Stimulated activated naive CD8-positive, alpha-beta T cell treated with anti-CD3 and anti-CD28 coated beads, Interleukin-15, Interleukin-2, amounts not matched to agents 100 ng/mL and 50 ng/mL, for 24 hours (primary cell): ENCODE measurements at regions not wholly inside any gene's neighbourhood (a gene's known extent, or its start where the extent isn't known, plus 50 kb on each side); places are given as distances from the start of the nearest gene placed in this dataset.

Experiments used
- H3K27ac Mint-ChIP-seq: one replicate; pipeline ENCODE4 v1.8.0; 2021; ENCODE audit warnings: mild to moderate bottlenecking, mixed read lengths
- H3K27me3 Mint-ChIP-seq: one replicate; pipeline ENCODE4 v1.8.0; 2021; ENCODE audit warnings: mixed read lengths
- H3K36me3 Mint-ChIP-seq: one replicate; pipeline ENCODE4 v1.8.0; 2021; ENCODE audit warnings: low read depth, mixed read lengths
- H3K4me1 Mint-ChIP-seq: one replicate; pipeline ENCODE4 v1.8.0; 2021; ENCODE audit warnings: low read depth, mixed read lengths
- H3K4me3 Mint-ChIP-seq: one replicate; pipeline ENCODE4 v1.8.0; 2021; ENCODE audit warnings: mild to moderate bottlenecking, mixed read lengths
- H3K9me3 Mint-ChIP-seq: one replicate; pipeline ENCODE4 v1.8.0; 2021; ENCODE audit warnings: mixed read lengths

GRCh38 chr16:54652201-54652770 lies 278.4 kb upstream of the IRX5 start:
- Mint-ChIP-seq H3K27ac (no peak overlapping the region), H3K9me3 (peaks cover 4% of the 10 kb centered on the region), H3K27me3 (peaks cover 48% of the 10 kb centered on the region), H3K4me1 (no peaks in the 10 kb centered on the region), H3K4me3 (no peak overlapping the region), H3K36me3 (no peaks in the 10 kb centered on the region)

GRCh38 chr16:54651440-54652195 lies 279.0 kb upstream of the IRX5 start:
- H3K4me1 Mint-ChIP-seq = no peaks in the 10 kb centered on the region
- H3K9me3 Mint-ChIP-seq = peaks cover 4% of the 10 kb centered on the region
- H3K27me3 Mint-ChIP-seq = peaks cover 43% of the 10 kb centered on the region
- H3K4me3 Mint-ChIP-seq = no peak overlapping the region
- H3K27ac Mint-ChIP-seq = no peak overlapping the region
- H3K36me3 Mint-ChIP-seq = no peaks in the 10 kb centered on the region

- no peak overlapping the region for H3K27ac Mint-ChIP-seq
- H3K27me3 Mint-ChIP-seq = peaks cover 30% of the 10 kb centered on the region
- H3K4me1 Mint-ChIP-seq = no peaks in the 10 kb centered on the region
- no peak overlapping the region for H3K4me3 Mint-ChIP-seq
- peaks cover 4% of the 10 kb centered on the region for H3K9me3 Mint-ChIP-seq
- no peaks in the 10 kb centered on the region for H3K36me3 Mint-ChIP-seq
Observed at GRCh38 chr16:54649876-54650275, 280.8 kb upstream of the IRX5 start.

GRCh38 chr16:54648575-54648974 lies 282.1 kb upstream of the IRX5 start:
- peaks cover 4% of the 10 kb centered on the region for H3K9me3 Mint-ChIP-seq
- H3K27me3 Mint-ChIP-seq = peaks cover 22% of the 10 kb centered on the region
- no peak overlapping the region for H3K27ac Mint-ChIP-seq
- no peaks in the 10 kb centered on the region for H3K4me1 Mint-ChIP-seq
- no peaks in the 10 kb centered on the region for H3K36me3 Mint-ChIP-seq
- no peak overlapping the region for H3K4me3 Mint-ChIP-seq

- H3K4me3 Mint-ChIP-seq = no peak overlapping the region
- H3K4me1 Mint-ChIP-seq = no peaks in the 10 kb centered on the region
- H3K27me3 Mint-ChIP-seq = peaks cover 17% of the 10 kb centered on the region
- H3K9me3 Mint-ChIP-seq = peaks cover 4% of the 10 kb centered on the region
- H3K27ac Mint-ChIP-seq = no peak overlapping the region
- no peaks in the 10 kb centered on the region for H3K36me3 Mint-ChIP-seq
Observed at GRCh38 chr16:54647725-54648221, 282.9 kb upstream of the IRX5 start.

- Mint-ChIP-seq H3K4me3 (no peak overlapping the region), H3K27ac (no peak overlapping the region), H3K4me1 (no peaks in the 10 kb centered on the region), H3K36me3 (no peaks in the 10 kb centered on the region), H3K9me3 (peaks cover 4% of the 10 kb centered on the region), H3K27me3 (peaks cover 16% of the 10 kb centered on the region)
Observed at GRCh38 chr16:54647216-54647615, 283.4 kb upstream of the IRX5 start.

- Mint-ChIP-seq H3K4me1 (no peaks in the 10 kb centered on the region), H3K27me3 (peaks cover 14% of the 10 kb centered on the region), H3K36me3 (no peaks in the 10 kb centered on the region), H3K9me3 (peaks cover 4% of the 10 kb centered on the region), H3K4me3 (no peak overlapping the region), H3K27ac (no peak overlapping the region)
Observed at GRCh38 chr16:54645345-54645744, 285.3 kb upstream of the IRX5 start.

GRCh38 chr16:54636221-54636793 lies 294.4 kb upstream of the IRX5 start:
- Mint-ChIP-seq H3K27ac (no peak overlapping the region), H3K4me1 (no peaks in the 10 kb centered on the region), H3K27me3 (peaks cover 18% of the 10 kb centered on the region), H3K36me3 (no peaks in the 10 kb centered on the region), H3K4me3 (no peak overlapping the region), H3K9me3 (peaks cover 4% of the 10 kb centered on the region)

- H3K4me3 Mint-ChIP-seq = no peak overlapping the region
Observed at GRCh38 chr16:54633943-54634362, 296.7 kb upstream of the IRX5 start.

GRCh38 chr16:54632322-54633220 lies 298.1 kb upstream of the IRX5 start:
- H3K36me3 Mint-ChIP-seq = no peaks in the 10 kb centered on the region
- H3K4me1 Mint-ChIP-seq = no peaks in the 10 kb centered on the region
- H3K4me3 Mint-ChIP-seq = no peak overlapping the region
- H3K27me3 Mint-ChIP-seq = peaks cover 17% of the 10 kb centered on the region
- peaks cover 4% of the 10 kb centered on the region for H3K9me3 Mint-ChIP-seq
- no peak overlapping the region for H3K27ac Mint-ChIP-seq

More at GRCh38 chr16:54633943-54634362, 296.7 kb upstream of the IRX5 start:
- peaks cover 12% of the 10 kb centered on the region for H3K27me3 Mint-ChIP-seq
- no peaks in the 10 kb centered on the region for H3K36me3 Mint-ChIP-seq
- H3K27ac Mint-ChIP-seq = no peak overlapping the region
- peaks cover 4% of the 10 kb centered on the region for H3K9me3 Mint-ChIP-seq
- H3K4me1 Mint-ChIP-seq = no peaks in the 10 kb centered on the region

- H3K36me3 Mint-ChIP-seq = no peaks in the 10 kb centered on the region
- H3K4me3 Mint-ChIP-seq = no peak overlapping the region
- no peaks in the 10 kb centered on the region for H3K9me3 Mint-ChIP-seq
- H3K27me3 Mint-ChIP-seq = peaks cover 17% of the 10 kb centered on the region
- no peaks in the 10 kb centered on the region for H3K4me1 Mint-ChIP-seq
- no peak overlapping the region for H3K27ac Mint-ChIP-seq
Observed at GRCh38 chr16:54631782-54632181, 298.9 kb upstream of the IRX5 start.

- no peaks in the 10 kb centered on the region for H3K9me3 Mint-ChIP-seq
- H3K4me1 Mint-ChIP-seq = no peaks in the 10 kb centered on the region
- peaks cover 12% of the 10 kb centered on the region for H3K27me3 Mint-ChIP-seq
Observed at GRCh38 chr16:54630284-54630967, 300.2 kb upstream of the IRX5 start.

GRCh38 chr16:54628796-54629625 lies 301.7 kb upstream of the IRX5 start:
- peaks cover 12% of the 10 kb centered on the region for H3K27me3 Mint-ChIP-seq

More at GRCh38 chr16:54630284-54630967, 300.2 kb upstream of the IRX5 start:
- Mint-ChIP-seq H3K36me3 (no peaks in the 10 kb centered on the region), H3K27ac (no peak overlapping the region), H3K4me3 (no peak overlapping the region)

More at GRCh38 chr16:54628796-54629625, 301.7 kb upstream of the IRX5 start:
- Mint-ChIP-seq H3K4me3 (no peak overlapping the region), H3K9me3 (no peaks in the 10 kb centered on the region), H3K36me3 (no peaks in the 10 kb centered on the region), H3K4me1 (no peaks in the 10 kb centered on the region), H3K27ac (no peak overlapping the region)
